ENCODE measurements at regions not wholly inside any gene's neighbourhood (a gene's known extent, or its start where the extent isn't known, plus 50 kb on each side); places are given as distances from the start of the nearest gene placed in this dataset.
"Not testable (repeated sequence)": the region's sequence is repeated elsewhere in the genome, so short reads cannot be mapped to it uniquely, and the experiment has no call there.

GRCh38 chrX:46151332-46151731 is 393.9 kb downstream of the ZNF674 start:
- DNase-seq: not testable (repeated sequence)

- no peak for DNase-seq
Measured at GRCh38 chrX:46144566-46144965, 400.7 kb downstream of the ZNF674 start.

GRCh38 chrX:46140272-46140671 is 404.9 kb downstream of the ZNF674 start:
- DNase-seq: no peak

GRCh38 chrX:46130247-46130646 is 415.0 kb downstream of the ZNF674 start:
- DNase-seq: no peak

GRCh38 chrX:46125111-46125510 is 420.1 kb downstream of the ZNF674 start:
- DNase-seq: peak; percentile 52

- DNase-seq: no peak
Measured at GRCh38 chrX:46117234-46117633, 428.0 kb downstream of the ZNF674 start.

- DNase-seq: not testable (repeated sequence)
Measured at GRCh38 chrX:46087310-46087709, 457.9 kb downstream of the ZNF674 start.

GRCh38 chrX:46080121-46080520 is 465.1 kb downstream of the ZNF674 start:
- not testable (repeated sequence) for DNase-seq

GRCh38 chrX:46072791-46073190 is 472.4 kb downstream of the ZNF674 start:
- DNase-seq: no peak

- no peak for DNase-seq
Measured at GRCh38 chrX:46072372-46072771, 472.8 kb downstream of the ZNF674 start.

GRCh38 chrX:46070421-46070820 is 474.8 kb downstream of the ZNF674 start:
- no peak for DNase-seq

GRCh38 chrX:46059316-46059715 is 485.9 kb downstream of the ZNF674 start:
- no peak for DNase-seq

- DNase-seq: no peak
Measured at GRCh38 chrX:46044486-46044885, 500.7 kb downstream of the ZNF674 start.

- no peak for DNase-seq
Measured at GRCh38 chrX:46040001-46040400, 505.2 kb downstream of the ZNF674 start.

- no peak for DNase-seq
Measured at GRCh38 chrX:46039526-46039925, 505.7 kb downstream of the ZNF674 start.

- DNase-seq: no peak
Measured at GRCh38 chrX:46036508-46036907, 508.7 kb downstream of the ZNF674 start.

GRCh38 chrX:46034868-46035267 is 510.4 kb downstream of the ZNF674 start:
- DNase-seq: no peak

- DNase-seq: no peak
Measured at GRCh38 chrX:46029777-46030176, 515.4 kb downstream of the ZNF674 start.

GRCh38 chrX:46016296-46016695 is 528.9 kb downstream of the ZNF674 start:
- no peak for DNase-seq

- DNase-seq: no peak
Measured at GRCh38 chrX:46015653-46016052, 529.6 kb downstream of the ZNF674 start.

- DNase-seq: no peak
Measured at GRCh38 chrX:45992402-45993123, 552.7 kb downstream of the ZNF674 start.

GRCh38 chrX:45986971-45987370 is 558.2 kb downstream of the ZNF674 start:
- no peak for DNase-seq

GRCh38 chrX:45986081-45986480 is 559.1 kb downstream of the ZNF674 start:
- no peak for DNase-seq

GRCh38 chrX:45982958-45983727 is 562.1 kb downstream of the ZNF674 start:
- not testable (repeated sequence) for DNase-seq

All from suppressor macrophage treated with lipopolysaccharide for 4 hours (primary cell).